ENCODE measurements at regions not wholly inside any gene's neighbourhood (a gene's known extent, or its start where the extent isn't known, plus 50 kb on each side); places are given as distances from the start of the nearest gene placed in this dataset.
A peak's percentile ranks its signal among the peaks of the same experiment; 100 is the strongest.

DNA sequence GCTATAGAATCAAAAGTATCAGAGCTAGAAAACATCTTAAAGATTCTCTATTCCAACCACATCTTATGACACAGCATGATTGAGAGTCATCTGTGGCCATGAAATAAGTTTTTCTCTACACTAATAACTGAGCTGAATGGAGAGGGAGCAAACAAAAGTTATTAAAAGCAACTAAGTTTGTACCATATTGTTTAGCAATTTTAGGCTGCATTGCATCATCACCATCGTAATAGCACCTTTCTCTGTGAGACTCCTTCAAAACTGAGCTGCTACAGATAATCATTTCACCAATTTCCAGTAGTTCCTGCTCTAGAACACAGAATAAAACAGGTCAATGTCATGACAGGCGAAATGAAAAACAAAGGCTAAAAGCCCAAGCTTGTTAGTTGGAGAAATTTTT lies 1183.9 kb downstream of the DIAPH3 start:
- in situ Hi-C loops (cut with HindIII; ENCODE audit: extremely low pct_ligation_motif_present, low pct_unique_long_range_greater_than_20kb) (no loop called here), intact Hi-C loops (cut with micrococcal nuclease; ENCODE audit: unreplicated experiment) (no loop called here)
- Histone ChIP-seq H4K20me1 (ENCODE audit: insufficient read depth, low read length) (no peaks in the 10 kb centered on the region), H3K27ac (ENCODE audit: extremely low read length, insufficient read depth, low read length) (no peak overlapping the region), H3K4me2 (ENCODE audit: low read depth, low read length) (no peak overlapping the region), H3K9me3 (ENCODE audit: low read length) (no peaks in the 10 kb centered on the region; the same call in 1 of the 2 replicates), H3K9ac (ENCODE audit: insufficient read depth, low read depth, low read length) (no peak overlapping the region), H3K4me3 (replicated peaks in 1 of 3; ENCODE audit: insufficient read depth in 1 of 3, low read depth in 2 of 3, low read length in 3 of 3) (no peak overlapping the region), H3K79me2 (ENCODE audit: insufficient read depth, low read length) (no peaks in the 10 kb centered on the region), H3K27me3 (ENCODE audit: control insufficient read depth in 1 of 2, insufficient read depth in 2 of 2, low read length in 2 of 2) (no peaks in the 10 kb centered on the region; a peak in 1 of 5 replicates), H3K36me3 (replicated peaks in 1 of 2; ENCODE audit: control insufficient read depth in 1 of 2, insufficient read depth in 2 of 2, low read length in 2 of 2) (no peaks in the 10 kb centered on the region), H2AFZ (ENCODE audit: low read length) (no peak overlapping the region), H3K4me1 (ENCODE audit: insufficient read depth, low read length) (no peaks in the 10 kb centered on the region)
- WGBS (ENCODE audit: low lambda C conversion rate) = 8% methylated on average over 2 of the region's 2 CpGs
- TF ChIP-seq CEBPB (IDR thresholded peaks at IDR 0.05; ENCODE audit: borderline replicate concordance, low read depth, low read length) (peak; percentile 57; the same call in 1 of the 2 replicates), SPEN (CRISPR knock-in tag; IDR thresholded peaks at IDR 0.05; ENCODE audit: low read depth) (no peak)
- no peak for FAIRE-seq
- no TSS peak for BruUV-seq (replicated peaks)
- POLR2A ChIA-PET = no interaction called here
- no peak for DNase-seq (ENCODE audit: low spot score)
- CTCF ChIA-PET (ENCODE audit: low intra/inter-chr PET ratio, low total read pairs) = no interaction called here
- ATAC-seq = no peak

DNA sequence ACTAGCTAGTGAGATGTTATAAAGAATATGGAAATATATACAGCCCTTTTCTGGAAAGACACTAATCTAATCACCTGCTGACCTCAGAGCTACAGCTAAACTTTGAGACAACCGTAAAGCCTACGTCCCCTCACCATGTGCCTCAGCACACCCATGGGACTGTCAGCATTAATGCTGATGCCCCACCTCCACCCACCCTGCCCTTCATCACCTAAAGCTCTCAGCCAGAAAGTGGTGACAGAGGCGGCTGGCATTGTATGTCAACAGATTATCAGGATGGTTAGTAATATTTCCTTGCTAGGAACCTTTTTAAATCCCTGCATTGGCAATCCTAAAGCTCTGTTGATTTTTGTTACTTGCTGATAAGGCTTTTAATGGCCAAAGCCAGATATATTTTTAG lies 1177.9 kb downstream of the DIAPH3 start:
- WGBS (ENCODE audit: low lambda C conversion rate) = 3% methylated on average over 3 of the region's 3 CpGs
- DNase-seq (ENCODE audit: low spot score) = no peak
- in situ Hi-C loops (cut with HindIII; ENCODE audit: extremely low pct_ligation_motif_present, low pct_unique_long_range_greater_than_20kb) = no loop called here
- Histone ChIP-seq H3K9me3 (ENCODE audit: low read length) (no peaks in the 10 kb centered on the region; the same call in 1 of the 2 replicates), H3K27me3 (ENCODE audit: control insufficient read depth in 1 of 2, insufficient read depth in 2 of 2, low read length in 2 of 2) (no peaks in the 10 kb centered on the region), H3K4me3 (replicated peaks in 1 of 3; ENCODE audit: insufficient read depth in 1 of 3, low read depth in 2 of 3, low read length in 3 of 3) (no peak overlapping the region), H3K79me2 (ENCODE audit: insufficient read depth, low read length) (no peaks in the 10 kb centered on the region), H3K4me1 (ENCODE audit: insufficient read depth, low read length) (no peaks in the 10 kb centered on the region), H4K20me1 (ENCODE audit: insufficient read depth, low read length) (no peaks in the 10 kb centered on the region), H3K9ac (ENCODE audit: insufficient read depth, low read depth, low read length) (no peak overlapping the region), H2AFZ (ENCODE audit: low read length) (no peak overlapping the region), H3K36me3 (replicated peaks in 1 of 2; ENCODE audit: control insufficient read depth in 1 of 2, insufficient read depth in 2 of 2, low read length in 2 of 2) (no peaks in the 10 kb centered on the region), H3K27ac (ENCODE audit: extremely low read length, insufficient read depth, low read length) (no peak overlapping the region), H3K4me2 (ENCODE audit: low read depth, low read length) (no peak overlapping the region)
- no TSS peak for BruUV-seq (replicated peaks)
- ChIA-PET CTCF (ENCODE audit: low intra/inter-chr PET ratio, low total read pairs) (no interaction called here), POLR2A (no interaction called here)
- intact Hi-C loops (cut with micrococcal nuclease; ENCODE audit: unreplicated experiment) = no loop called here
- ATAC-seq = no peak
- FAIRE-seq = no peak
- no peak for TF ChIP-seq ZNF652 (CRISPR knock-in tag; IDR thresholded peaks at IDR 0.05; ENCODE audit: borderline replicate concordance, low read depth)
- no peak for TF ChIP-seq XRCC5 (optimal IDR thresholded peaks at IDR 0.05; ENCODE audit: low read length)
- no peak for TF ChIP-seq ZNF407 (CRISPR knock-in tag; IDR thresholded peaks at IDR 0.05; ENCODE audit: not compliant biosample characterization)
- no peak for TF ChIP-seq SP4 (CRISPR knock-in tag; IDR thresholded peaks at IDR 0.05)
- no peak for TF ChIP-seq POLR2A (IDR thresholded peaks at IDR 0.05; ENCODE audit: insufficient read depth in 1 of 2, low read depth in 2 of 2, low read length in 2 of 2)

All from HepG2 (cell line).